GM12878 (cell line): ENCODE measurements at regions not wholly inside any gene's neighbourhood (a gene's known extent, or its start where the extent isn't known, plus 50 kb on each side); places are given as distances from the start of the nearest gene placed in this dataset.

Experiments
- ESRRA ChIP-seq: IDR thresholded peaks from 2 replicates; pipeline ENCODE4 v1.6.1; 2012; ENCODE audit warnings: mild to moderate bottlenecking, low read length, improper control_type of control experiment
- FOXM1 ChIP-seq: IDR thresholded peaks from 2 replicates; pipeline ENCODE4 v1.6.1; 2012; ENCODE audit warnings: low read depth, mild to moderate bottlenecking, inconsistent platforms, low read length, moderate library complexity
- POU2F2 ChIP-seq: IDR thresholded peaks from 3 replicates; pipeline ENCODE4 v1.6.1; 2011; ENCODE audit warnings: low read depth, mild to moderate bottlenecking, low read length, borderline replicate concordance
- TF ChIP-seq, protein P1 (sequence below): IDR thresholded peaks from 2 replicates; pipeline ENCODE4 v1.6.1; 2011; ENCODE audit warnings: low read depth, mild to moderate bottlenecking, low read length, moderate library complexity, borderline replicate concordance; ENCODE audit errors: extremely low read depth
- TF ChIP-seq, protein P2 (sequence below): IDR thresholded peaks from 2 replicates; pipeline ENCODE4 v1.6.1; 2012; ENCODE audit warnings: low read depth, low read length, improper control_type of control experiment
- TF ChIP-seq, protein P3 (sequence below), 3 experiments: IDR thresholded peaks in 2 of 3; conservative IDR thresholded peaks in 1 of 3; 2 replicates each; pipeline ENCODE4 v1.5.1; 2011; ENCODE audit warnings: low read depth in 3 of 3, low read length in 3 of 3, mild to moderate bottlenecking in 3 of 3, control low read depth in 2 of 3, moderate library complexity in 2 of 3, inconsistent platforms in 1 of 3, mixed read lengths in 1 of 3; ENCODE audit not compliant: control insufficient read depth in 2 of 3, insufficient read depth in 1 of 3; ENCODE audit errors: extremely low read depth in 1 of 3
- TF ChIP-seq, protein P4 (sequence below): IDR thresholded peaks from 2 replicates; pipeline ENCODE4 v1.6.1; 2012; ENCODE audit warnings: low read depth, low read length, improper control_type of control experiment

DNA sequence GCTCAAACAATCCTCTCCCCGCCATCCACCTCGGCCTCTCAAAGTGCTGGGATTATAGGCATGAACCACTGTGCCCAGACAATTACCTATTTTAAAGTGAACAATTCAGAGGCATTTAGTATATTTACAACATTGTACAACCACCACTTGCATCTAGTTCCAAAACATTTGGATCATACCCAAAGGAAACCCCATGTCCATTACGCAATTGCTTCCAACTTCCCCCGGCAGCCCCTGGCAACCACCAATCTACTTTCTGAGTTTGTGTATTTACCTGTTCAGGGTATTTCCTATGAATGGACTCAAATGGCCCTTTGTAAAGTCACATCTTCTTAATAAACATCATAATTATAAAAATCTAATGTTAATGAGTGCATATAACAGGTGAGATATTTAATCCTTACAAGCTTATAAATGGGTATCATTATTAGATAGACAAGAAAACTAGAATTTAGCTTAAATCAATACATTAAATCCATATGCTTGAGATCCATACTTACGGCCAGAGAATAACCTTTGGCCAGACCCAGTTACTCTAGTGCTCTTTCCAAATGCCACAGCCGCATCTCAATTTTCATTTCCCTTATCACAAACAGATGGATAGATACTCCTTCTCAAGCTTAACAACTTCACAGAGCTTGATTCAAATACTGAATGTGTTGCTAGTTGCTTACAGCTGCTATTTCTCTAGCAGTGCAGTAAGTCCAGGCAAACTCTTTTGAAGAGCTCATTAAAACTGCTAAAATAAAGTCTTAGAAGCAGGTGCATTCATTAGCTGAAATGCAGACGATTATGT lies 133.4 kb upstream of the MKLN1 start:
- TF ChIP-seq, protein P1, sequence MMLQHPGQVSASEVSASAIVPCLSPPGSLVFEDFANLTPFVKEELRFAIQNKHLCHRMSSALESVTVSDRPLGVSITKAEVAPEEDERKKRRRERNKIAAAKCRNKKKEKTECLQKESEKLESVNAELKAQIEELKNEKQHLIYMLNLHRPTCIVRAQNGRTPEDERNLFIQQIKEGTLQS: no peak
- TF ChIP-seq, protein P2, sequence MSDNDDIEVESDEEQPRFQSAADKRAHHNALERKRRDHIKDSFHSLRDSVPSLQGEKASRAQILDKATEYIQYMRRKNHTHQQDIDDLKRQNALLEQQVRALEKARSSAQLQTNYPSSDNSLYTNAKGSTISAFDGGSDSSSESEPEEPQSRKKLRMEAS: no peak
- TF ChIP-seq, protein P3, sequence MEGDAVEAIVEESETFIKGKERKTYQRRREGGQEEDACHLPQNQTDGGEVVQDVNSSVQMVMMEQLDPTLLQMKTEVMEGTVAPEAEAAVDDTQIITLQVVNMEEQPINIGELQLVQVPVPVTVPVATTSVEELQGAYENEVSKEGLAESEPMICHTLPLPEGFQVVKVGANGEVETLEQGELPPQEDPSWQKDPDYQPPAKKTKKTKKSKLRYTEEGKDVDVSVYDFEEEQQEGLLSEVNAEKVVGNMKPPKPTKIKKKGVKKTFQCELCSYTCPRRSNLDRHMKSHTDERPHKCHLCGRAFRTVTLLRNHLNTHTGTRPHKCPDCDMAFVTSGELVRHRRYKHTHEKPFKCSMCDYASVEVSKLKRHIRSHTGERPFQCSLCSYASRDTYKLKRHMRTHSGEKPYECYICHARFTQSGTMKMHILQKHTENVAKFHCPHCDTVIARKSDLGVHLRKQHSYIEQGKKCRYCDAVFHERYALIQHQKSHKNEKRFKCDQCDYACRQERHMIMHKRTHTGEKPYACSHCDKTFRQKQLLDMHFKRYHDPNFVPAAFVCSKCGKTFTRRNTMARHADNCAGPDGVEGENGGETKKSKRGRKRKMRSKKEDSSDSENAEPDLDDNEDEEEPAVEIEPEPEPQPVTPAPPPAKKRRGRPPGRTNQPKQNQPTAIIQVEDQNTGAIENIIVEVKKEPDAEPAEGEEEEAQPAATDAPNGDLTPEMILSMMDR (IDR thresholded peaks at IDR 0.05 in 2 of 3, conservative IDR thresholded peaks at IDR 0.05 in 1 of 3; ENCODE audit: control insufficient read depth in 2 of 3, extremely low read depth in 1 of 3, insufficient read depth in 1 of 3, low read depth in 3 of 3, low read length in 3 of 3): no peak
- TF ChIP-seq POU2F2 (no peak), FOXM1 (no peak), ESRRA (no peak)
- TF ChIP-seq, protein P4, sequence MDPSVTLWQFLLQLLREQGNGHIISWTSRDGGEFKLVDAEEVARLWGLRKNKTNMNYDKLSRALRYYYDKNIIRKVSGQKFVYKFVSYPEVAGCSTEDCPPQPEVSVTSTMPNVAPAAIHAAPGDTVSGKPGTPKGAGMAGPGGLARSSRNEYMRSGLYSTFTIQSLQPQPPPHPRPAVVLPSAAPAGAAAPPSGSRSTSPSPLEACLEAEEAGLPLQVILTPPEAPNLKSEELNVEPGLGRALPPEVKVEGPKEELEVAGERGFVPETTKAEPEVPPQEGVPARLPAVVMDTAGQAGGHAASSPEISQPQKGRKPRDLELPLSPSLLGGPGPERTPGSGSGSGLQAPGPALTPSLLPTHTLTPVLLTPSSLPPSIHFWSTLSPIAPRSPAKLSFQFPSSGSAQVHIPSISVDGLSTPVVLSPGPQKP: no peak
